ENCODE measurements at regions not wholly inside any gene's neighbourhood (a gene's known extent, or its start where the extent isn't known, plus 50 kb on each side); places are given as distances from the start of the nearest gene placed in this dataset.
A peak's percentile ranks its signal among the peaks of the same experiment; 100 is the strongest.

DNA sequence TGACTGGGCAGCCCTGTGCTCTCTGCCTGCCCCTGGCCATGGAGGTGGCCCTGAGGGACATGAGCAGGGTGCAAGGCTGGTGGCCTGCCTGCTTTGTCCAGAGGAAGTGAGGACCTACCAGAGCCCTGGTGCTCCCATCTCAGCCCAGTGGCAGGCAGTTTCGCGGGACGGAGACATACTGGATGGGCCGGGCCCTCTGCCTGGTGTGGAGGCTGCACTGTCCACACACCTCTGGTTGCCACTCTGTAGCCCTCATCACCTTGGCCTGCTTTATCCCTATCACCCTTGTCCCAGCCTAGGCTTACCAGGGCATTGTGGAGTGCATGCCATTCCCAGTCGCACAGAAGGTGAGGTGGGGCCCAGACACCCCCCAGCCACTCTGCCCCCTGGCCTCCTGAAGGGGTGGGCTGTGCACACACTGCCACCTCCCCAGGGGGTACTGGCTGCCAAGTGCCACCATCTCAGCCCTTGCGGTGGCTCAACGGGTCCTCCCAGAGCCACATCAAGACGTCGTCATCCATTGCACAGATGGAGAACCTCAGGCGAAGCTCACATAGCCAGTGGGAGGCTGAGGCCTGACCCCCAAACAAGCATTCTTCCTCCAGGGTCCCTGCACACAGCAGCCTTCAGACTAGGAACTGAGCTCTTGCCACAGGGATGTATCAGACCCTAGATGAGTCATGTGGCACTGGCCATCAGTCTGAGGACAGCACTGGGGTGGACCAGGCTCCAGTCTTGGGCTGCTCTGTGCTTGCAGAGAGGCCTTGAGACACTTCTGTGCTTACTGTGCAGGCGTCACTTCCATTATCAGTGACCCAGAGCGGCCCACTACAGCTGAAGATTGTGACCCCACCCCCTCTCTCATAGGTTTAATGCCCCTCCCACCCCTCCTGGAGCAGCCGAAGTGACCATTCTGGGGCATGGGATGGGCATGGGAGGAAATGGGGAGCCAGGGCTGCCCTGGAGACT lies 176.1 kb downstream of the IGLL1 start:
- no peak for FAIRE-seq
- peak overlapping the region in 1 of 2 experiments; percentile 92; a peak in 1 of 4 replicates for H3K9ac ChIP-seq (ENCODE audit: insufficient read depth in 1 of 2, low read depth in 2 of 2, low read length in 2 of 2)
- no peaks in the 10 kb centered on the region; a peak in 1 of 5 replicates for H3K27me3 ChIP-seq (ENCODE audit: control insufficient read depth in 2 of 2, insufficient read depth in 2 of 2, low read length in 2 of 2)
- H3K4me3 ChIP-seq, result no peak overlapping the region
- DNase-seq (ENCODE audit: extremely low read depth in 1 of 4, low spot score in 3 of 4), result no peak
- in situ Hi-C loops (cut with MboI) (no loop called here), intact Hi-C loops (cut with micrococcal nuclease) (no loop called here)
- H3K4me1 ChIP-seq (replicated peaks in 1 of 2; ENCODE audit: control insufficient read depth in 2 of 2, insufficient read depth in 2 of 2, low read length in 2 of 2), result peaks cover 9 to 40% of the 10 kb centered on the region in 2 experiments
- H3K79me2 ChIP-seq (ENCODE audit: control insufficient read depth, insufficient read depth, low read length), result no peaks in the 10 kb centered on the region
- 0 out of 2 replicates have a peak overlapping the region, but pooled peaks have one; percentile 92 for H2AFZ ChIP-seq (ENCODE audit: low read depth, low read length)
- ATAC-seq, result no peak
- 86% methylated on average over 4 of the region's 13 CpGs for WGBS (ENCODE audit: insufficient coverage, low coverage, missing lambda C conversion rate)
- H4K20me1 ChIP-seq (replicated peaks; ENCODE audit: control insufficient read depth, insufficient read depth, low read length), result no peaks in the 10 kb centered on the region
- BruUV-seq (replicated peaks), result no TSS peak
- no peaks in the 10 kb centered on the region for H3K36me3 ChIP-seq (ENCODE audit: control insufficient read depth, insufficient read depth, low read length)
- H3K4me2 ChIP-seq (ENCODE audit: insufficient read depth, low read length), result no peak overlapping the region
- no peak overlapping the region for H3K27ac ChIP-seq (ENCODE audit: extremely low read depth, low read depth, low read length)
- ChIA-PET CTCF (ENCODE audit: low intra/inter-chr PET ratio) (no interaction called here), POLR2A (no interaction called here)
- H3K9me3 ChIP-seq (replicated peaks; ENCODE audit: control insufficient read depth, insufficient read depth, low read depth, low read length), result no peaks in the 10 kb centered on the region
- H3K9me1 ChIP-seq (ENCODE audit: control insufficient read depth, insufficient read depth, low read length), result no peaks in the 10 kb centered on the region
- TF ChIP-seq, protein P1, sequence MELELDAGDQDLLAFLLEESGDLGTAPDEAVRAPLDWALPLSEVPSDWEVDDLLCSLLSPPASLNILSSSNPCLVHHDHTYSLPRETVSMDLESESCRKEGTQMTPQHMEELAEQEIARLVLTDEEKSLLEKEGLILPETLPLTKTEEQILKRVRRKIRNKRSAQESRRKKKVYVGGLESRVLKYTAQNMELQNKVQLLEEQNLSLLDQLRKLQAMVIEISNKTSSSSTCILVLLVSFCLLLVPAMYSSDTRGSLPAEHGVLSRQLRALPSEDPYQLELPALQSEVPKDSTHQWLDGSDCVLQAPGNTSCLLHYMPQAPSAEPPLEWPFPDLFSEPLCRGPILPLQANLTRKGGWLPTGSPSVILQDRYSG (tag; conservative IDR thresholded peaks at IDR 0.05; ENCODE audit: low read depth), result no peak
- TF ChIP-seq, protein P2, sequence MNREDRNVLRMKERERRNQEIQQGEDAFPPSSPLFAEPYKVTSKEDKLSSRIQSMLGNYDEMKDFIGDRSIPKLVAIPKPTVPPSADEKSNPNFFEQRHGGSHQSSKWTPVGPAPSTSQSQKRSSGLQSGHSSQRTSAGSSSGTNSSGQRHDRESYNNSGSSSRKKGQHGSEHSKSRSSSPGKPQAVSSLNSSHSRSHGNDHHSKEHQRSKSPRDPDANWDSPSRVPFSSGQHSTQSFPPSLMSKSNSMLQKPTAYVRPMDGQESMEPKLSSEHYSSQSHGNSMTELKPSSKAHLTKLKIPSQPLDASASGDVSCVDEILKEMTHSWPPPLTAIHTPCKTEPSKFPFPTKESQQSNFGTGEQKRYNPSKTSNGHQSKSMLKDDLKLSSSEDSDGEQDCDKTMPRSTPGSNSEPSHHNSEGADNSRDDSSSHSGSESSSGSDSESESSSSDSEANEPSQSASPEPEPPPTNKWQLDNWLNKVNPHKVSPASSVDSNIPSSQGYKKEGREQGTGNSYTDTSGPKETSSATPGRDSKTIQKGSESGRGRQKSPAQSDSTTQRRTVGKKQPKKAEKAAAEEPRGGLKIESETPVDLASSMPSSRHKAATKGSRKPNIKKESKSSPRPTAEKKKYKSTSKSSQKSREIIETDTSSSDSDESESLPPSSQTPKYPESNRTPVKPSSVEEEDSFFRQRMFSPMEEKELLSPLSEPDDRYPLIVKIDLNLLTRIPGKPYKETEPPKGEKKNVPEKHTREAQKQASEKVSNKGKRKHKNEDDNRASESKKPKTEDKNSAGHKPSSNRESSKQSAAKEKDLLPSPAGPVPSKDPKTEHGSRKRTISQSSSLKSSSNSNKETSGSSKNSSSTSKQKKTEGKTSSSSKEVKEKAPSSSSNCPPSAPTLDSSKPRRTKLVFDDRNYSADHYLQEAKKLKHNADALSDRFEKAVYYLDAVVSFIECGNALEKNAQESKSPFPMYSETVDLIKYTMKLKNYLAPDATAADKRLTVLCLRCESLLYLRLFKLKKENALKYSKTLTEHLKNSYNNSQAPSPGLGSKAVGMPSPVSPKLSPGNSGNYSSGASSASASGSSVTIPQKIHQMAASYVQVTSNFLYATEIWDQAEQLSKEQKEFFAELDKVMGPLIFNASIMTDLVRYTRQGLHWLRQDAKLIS (CRISPR knock-in tag; IDR thresholded peaks at IDR 0.05), result no peak
- TF ChIP-seq ZNF780A (CRISPR knock-in tag; IDR thresholded peaks at IDR 0.05) (no peak), BRCA1 (IDR thresholded peaks at IDR 0.05) (no peak), BRCA1 (CRISPR knock-in tag; IDR thresholded peaks at IDR 0.05) (no peak), NR2C1 (IDR thresholded peaks at IDR 0.05) (no peak), NR2C1 (tag; IDR thresholded peaks at IDR 0.05) (no peak), HCFC1 (IDR thresholded peaks at IDR 0.05; ENCODE audit: low read depth, low read length) (no peak), ZNF584 (CRISPR knock-in tag; IDR thresholded peaks at IDR 0.05; ENCODE audit: low read depth) (no peak), HNRNPUL1 (IDR thresholded peaks at IDR 0.05; ENCODE audit: low read length) (no peak), ZNF764 (CRISPR knock-in tag; IDR thresholded peaks at IDR 0.05; ENCODE audit: low read depth) (no peak)
- TF ChIP-seq, protein P3, sequence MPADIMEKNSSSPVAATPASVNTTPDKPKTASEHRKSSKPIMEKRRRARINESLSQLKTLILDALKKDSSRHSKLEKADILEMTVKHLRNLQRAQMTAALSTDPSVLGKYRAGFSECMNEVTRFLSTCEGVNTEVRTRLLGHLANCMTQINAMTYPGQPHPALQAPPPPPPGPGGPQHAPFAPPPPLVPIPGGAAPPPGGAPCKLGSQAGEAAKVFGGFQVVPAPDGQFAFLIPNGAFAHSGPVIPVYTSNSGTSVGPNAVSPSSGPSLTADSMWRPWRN (IDR thresholded peaks at IDR 0.05; ENCODE audit: low read depth), result no peak
- TF ChIP-seq, protein P4, sequence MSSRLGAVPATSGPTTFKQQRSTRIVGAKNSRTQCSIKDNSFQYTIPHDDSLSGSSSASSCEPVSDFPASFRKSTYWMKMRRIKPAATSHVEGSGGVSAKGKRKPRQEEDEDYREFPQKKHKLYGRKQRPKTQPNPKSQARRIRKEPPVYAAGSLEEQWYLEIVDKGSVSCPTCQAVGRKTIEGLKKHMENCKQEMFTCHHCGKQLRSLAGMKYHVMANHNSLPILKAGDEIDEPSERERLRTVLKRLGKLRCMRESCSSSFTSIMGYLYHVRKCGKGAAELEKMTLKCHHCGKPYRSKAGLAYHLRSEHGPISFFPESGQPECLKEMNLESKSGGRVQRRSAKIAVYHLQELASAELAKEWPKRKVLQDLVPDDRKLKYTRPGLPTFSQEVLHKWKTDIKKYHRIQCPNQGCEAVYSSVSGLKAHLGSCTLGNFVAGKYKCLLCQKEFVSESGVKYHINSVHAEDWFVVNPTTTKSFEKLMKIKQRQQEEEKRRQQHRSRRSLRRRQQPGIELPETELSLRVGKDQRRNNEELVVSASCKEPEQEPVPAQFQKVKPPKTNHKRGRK (tag; IDR thresholded peaks at IDR 0.05), result no peak

Data from K562 (cell line).